HG03135 (cell line): ENCODE measurements at regions not wholly inside any gene's neighbourhood (a gene's known extent, or its start where the extent isn't known, plus 50 kb on each side); places are given as distances from the start of the nearest gene placed in this dataset.
"Not testable (repeated sequence)": the region's sequence is repeated elsewhere in the genome, so short reads cannot be mapped to it uniquely, and the experiment has no call there.

Experiments used
- ATAC-seq: cut with Tn5 transposase; IDR thresholded peaks from one replicate; pipeline ENCODE4 v1.9.1; 2021; ENCODE audit warnings: mild to moderate bottlenecking, moderate library complexity; ENCODE audit not compliant: unreplicated experiment

GRCh38 chr7:135872861-135873260, 104.3 kb downstream of the MTPN start:
- ATAC-seq = not testable (repeated sequence)

GRCh38 chr7:135862586-135863340, 114.2 kb upstream of the FAM180A start:
- no peak for ATAC-seq

GRCh38 chr7:135859538-135859937, 110.9 kb upstream of the FAM180A start:
- ATAC-seq = no peak

GRCh38 chr7:135858851-135859250, 110.2 kb upstream of the FAM180A start:
- no peak for ATAC-seq

GRCh38 chr7:135858379-135858778, 109.8 kb upstream of the FAM180A start:
- no peak for ATAC-seq

- ATAC-seq = no peak
Observed at GRCh38 chr7:135857519-135858274, 109.1 kb upstream of the FAM180A start.

GRCh38 chr7:135856356-135857144, 107.9 kb upstream of the FAM180A start:
- no peak for ATAC-seq

- no peak for ATAC-seq
Observed at GRCh38 chr7:135855846-135856245, 107.2 kb upstream of the FAM180A start.

- no peak for ATAC-seq
Observed at GRCh38 chr7:135853499-135853898, 104.9 kb upstream of the FAM180A start.

GRCh38 chr7:135853008-135853407, 104.4 kb upstream of the FAM180A start:
- no peak for ATAC-seq

- no peak for ATAC-seq
Observed at GRCh38 chr7:135847242-135847641, 98.6 kb upstream of the FAM180A start.

GRCh38 chr7:135846339-135846738, 97.7 kb upstream of the FAM180A start:
- no peak for ATAC-seq

- ATAC-seq = no peak
Observed at GRCh38 chr7:135845415-135846075, 96.9 kb upstream of the FAM180A start.

GRCh38 chr7:135844903-135845302, 96.3 kb upstream of the FAM180A start:
- no peak for ATAC-seq

- peak; percentile 87 for ATAC-seq
Observed at GRCh38 chr7:135843214-135843613, 94.6 kb upstream of the FAM180A start.

- no peak for ATAC-seq
Observed at GRCh38 chr7:135842446-135843179, 94.0 kb upstream of the FAM180A start.

- ATAC-seq = no peak
Observed at GRCh38 chr7:135840591-135840990, 92.0 kb upstream of the FAM180A start.

GRCh38 chr7:135837675-135838074, 89.1 kb upstream of the FAM180A start:
- no peak for ATAC-seq

- ATAC-seq = no peak
Observed at GRCh38 chr7:135834266-135834665, 85.7 kb upstream of the FAM180A start.

- ATAC-seq = no peak
Observed at GRCh38 chr7:135833642-135834041, 85.0 kb upstream of the FAM180A start.
